GM12891 (cell line): ENCODE measurements at regions not wholly inside any gene's neighbourhood (a gene's known extent, or its start where the extent isn't known, plus 50 kb on each side); places are given as distances from the start of the nearest gene placed in this dataset.

Experiments
- POLR2A ChIP-seq: IDR thresholded peaks from 2 replicates; pipeline ENCODE4 v1.6.1; 2011; ENCODE audit warnings: low read depth, low read length, control low read depth
- POLR2AphosphoS5 ChIP-seq: IDR thresholded peaks from 2 replicates; pipeline ENCODE4 v1.6.1; 2011; ENCODE audit warnings: low read depth, low read length, control low read depth
- TAF1 ChIP-seq: IDR thresholded peaks from 2 replicates; pipeline ENCODE4 v1.6.1; 2011; ENCODE audit warnings: low read depth, low read length, control low read depth

GRCh38 chr5:93343570-93343969 lies 237.4 kb downstream of the NR2F1-AS1 start:
- TF ChIP-seq POLR2A (no peak), TAF1 (no peak), POLR2AphosphoS5 (no peak)
